ENCODE measurements at regions not wholly inside any gene's neighbourhood (a gene's known extent, or its start where the extent isn't known, plus 50 kb on each side); places are given as distances from the start of the nearest gene placed in this dataset.

GRCh38 chr17:79282294-79282693 is 207.7 kb downstream of the ENGASE start:
- H3K4me3 ChIP-seq (ENCODE audit: control insufficient read depth in 2 of 3, extremely low read depth in 1 of 3, insufficient read depth in 2 of 3, low read depth in 1 of 3, low read length in 3 of 3) = no peak overlapping the region
- dilution Hi-C loops (cut with MboI; ENCODE audit: extremely low pct_ligation_motif_present, low sequenced_read_pairs) = no loop called here
- no peaks in the 10 kb centered on the region for H3K79me2 ChIP-seq (ENCODE audit: control insufficient read depth, insufficient read depth, low read length)
- no peaks in the 10 kb centered on the region for H3K4me1 ChIP-seq (ENCODE audit: control insufficient read depth, extremely low read depth, insufficient read depth, low read length)
- H3K4me2 ChIP-seq (ENCODE audit: control insufficient read depth, extremely low read depth, insufficient read depth, low read depth, low read length) = no peak overlapping the region
- H3K36me3 ChIP-seq (ENCODE audit: control insufficient read depth in 2 of 2, extremely low read depth in 1 of 2, insufficient read depth in 2 of 2, low read length in 2 of 2) = no peaks in the 10 kb centered on the region
- H3K9ac ChIP-seq (ENCODE audit: control insufficient read depth, extremely low read depth, insufficient read depth, low read length) = no peak overlapping the region
- H4K20me1 ChIP-seq (ENCODE audit: control insufficient read depth, extremely low read depth, insufficient read depth, low read length) = no peaks in the 10 kb centered on the region
- H2AFZ ChIP-seq (ENCODE audit: control insufficient read depth, low read length) = no peak overlapping the region
- TF ChIP-seq CTCF (optimal IDR thresholded peaks at IDR 0.05 in 1 of 3, IDR thresholded peaks at IDR 0.05 in 1 of 3, conservative IDR thresholded peaks at IDR 0.05 in 1 of 3; ENCODE audit: extremely low read depth in 1 of 3, insufficient read depth in 2 of 3, low read length in 3 of 3) (no peak), EZH2 (IDR thresholded peaks at IDR 0.05; ENCODE audit: low read length) (no peak)
- H3K9me1 ChIP-seq (ENCODE audit: control insufficient read depth, extremely low read depth, insufficient read depth, low read length) = no peaks in the 10 kb centered on the region
- H3K27ac ChIP-seq (ENCODE audit: control insufficient read depth, insufficient read depth, low read length) = no peak overlapping the region
- FAIRE-seq (no peak), DNase-seq (ENCODE audit: low read depth, low spot score) (no peak)
- H3K9me3 ChIP-seq (ENCODE audit: control insufficient read depth, low read depth, low read length) = no peaks in the 10 kb centered on the region
- H3K27me3 ChIP-seq (ENCODE audit: control insufficient read depth, extremely low read depth, insufficient read depth, low read length) = peaks cover 14% of the 10 kb centered on the region

GRCh38 chr17:79281803-79282202 is 207.2 kb downstream of the ENGASE start:
- no peaks in the 10 kb centered on the region for H3K9me1 ChIP-seq (ENCODE audit: control insufficient read depth, extremely low read depth, insufficient read depth, low read length)
- H3K27me3 ChIP-seq (ENCODE audit: control insufficient read depth, extremely low read depth, insufficient read depth, low read length) = peaks cover 14% of the 10 kb centered on the region

More at GRCh38 chr17:79281803-79282202, 207.2 kb downstream of the ENGASE start:
- FAIRE-seq = no peak
- dilution Hi-C loops (cut with MboI; ENCODE audit: extremely low pct_ligation_motif_present, low sequenced_read_pairs) = no loop called here
- H2AFZ ChIP-seq (ENCODE audit: control insufficient read depth, low read length) = no peak overlapping the region
- H3K9me3 ChIP-seq (ENCODE audit: control insufficient read depth, low read depth, low read length) = no peaks in the 10 kb centered on the region
- TF ChIP-seq EZH2 (IDR thresholded peaks at IDR 0.05; ENCODE audit: low read length) = no peak
- TF ChIP-seq CTCF (optimal IDR thresholded peaks at IDR 0.05 in 1 of 3, IDR thresholded peaks at IDR 0.05 in 1 of 3, conservative IDR thresholded peaks at IDR 0.05 in 1 of 3; ENCODE audit: extremely low read depth in 1 of 3, insufficient read depth in 2 of 3, low read length in 3 of 3) = no peak
- H3K4me2 ChIP-seq (ENCODE audit: control insufficient read depth, extremely low read depth, insufficient read depth, low read depth, low read length) = no peak overlapping the region
- no peaks in the 10 kb centered on the region for H3K79me2 ChIP-seq (ENCODE audit: control insufficient read depth, insufficient read depth, low read length)
- no peaks in the 10 kb centered on the region for H3K36me3 ChIP-seq (ENCODE audit: control insufficient read depth in 2 of 2, extremely low read depth in 1 of 2, insufficient read depth in 2 of 2, low read length in 2 of 2)
- H3K4me1 ChIP-seq (ENCODE audit: control insufficient read depth, extremely low read depth, insufficient read depth, low read length) = no peaks in the 10 kb centered on the region
- H4K20me1 ChIP-seq (ENCODE audit: control insufficient read depth, extremely low read depth, insufficient read depth, low read length) = no peaks in the 10 kb centered on the region
- H3K27ac ChIP-seq (ENCODE audit: control insufficient read depth, insufficient read depth, low read length) = no peak overlapping the region
- no peak overlapping the region for H3K4me3 ChIP-seq (ENCODE audit: control insufficient read depth in 2 of 3, extremely low read depth in 1 of 3, insufficient read depth in 2 of 3, low read depth in 1 of 3, low read length in 3 of 3)
- no peak overlapping the region for H3K9ac ChIP-seq (ENCODE audit: control insufficient read depth, extremely low read depth, insufficient read depth, low read length)
- no peak for DNase-seq (ENCODE audit: low read depth, low spot score)

Data from keratinocyte (primary cell).